Umbilical cord (tissue), 1 donor: ENCODE measurements at regions not wholly inside any gene's neighbourhood (a gene's known extent, or its start where the extent isn't known, plus 50 kb on each side); places are given as distances from the start of the nearest gene placed in this dataset.
A peak's percentile ranks its signal among the peaks of the same experiment; 100 is the strongest.

Source experiments
- DNase-seq: peaks from one replicate; pipeline ENCODE4 v3.0.0-alpha.2; 2015; ENCODE audit warnings: low spot score

GRCh38 chr7:25279705-25280104 lies 51.4 kb upstream of the NPVF start:
- DNase-seq, result peak; percentile 53

- no peak for DNase-seq
Observed at GRCh38 chr7:25280181-25280580, 51.9 kb upstream of the NPVF start.

GRCh38 chr7:25282194-25282593 lies 53.9 kb upstream of the NPVF start:
- DNase-seq, result no peak

GRCh38 chr7:25286756-25287155 lies 58.5 kb upstream of the NPVF start:
- DNase-seq, result no peak

GRCh38 chr7:25287291-25287690 lies 59.0 kb upstream of the NPVF start:
- DNase-seq, result no peak

GRCh38 chr7:25288556-25289307 lies 60.4 kb upstream of the NPVF start:
- DNase-seq, result peak; percentile 87

- no peak for DNase-seq
Observed at GRCh38 chr7:25289518-25289917, 61.2 kb upstream of the NPVF start.

- DNase-seq, result no peak
Observed at GRCh38 chr7:25294624-25295023, 66.3 kb upstream of the NPVF start.

- peak; percentile 78 for DNase-seq
Observed at GRCh38 chr7:25295387-25295786, 67.1 kb upstream of the NPVF start.

GRCh38 chr7:25296086-25296485 lies 67.8 kb upstream of the NPVF start:
- no peak for DNase-seq

GRCh38 chr7:25297278-25297677 lies 69.0 kb upstream of the NPVF start:
- peak; percentile 66 for DNase-seq

- DNase-seq, result peak; percentile 98
Observed at GRCh38 chr7:25303281-25304181, 75.2 kb upstream of the NPVF start.

GRCh38 chr7:25304691-25305090 lies 76.4 kb upstream of the NPVF start:
- DNase-seq, result no peak

- no peak for DNase-seq
Observed at GRCh38 chr7:25305831-25306230, 77.5 kb upstream of the NPVF start.

- DNase-seq, result no peak
Observed at GRCh38 chr7:25307624-25308023, 79.3 kb upstream of the NPVF start.

GRCh38 chr7:25308246-25308645 lies 80.0 kb upstream of the NPVF start:
- peak; percentile 48 for DNase-seq

- no peak for DNase-seq
Observed at GRCh38 chr7:25308906-25309705, 80.8 kb upstream of the NPVF start.

- no peak for DNase-seq
Observed at GRCh38 chr7:25310896-25311295, 82.6 kb upstream of the NPVF start.

GRCh38 chr7:25311346-25311745 lies 83.1 kb upstream of the NPVF start:
- DNase-seq, result no peak

GRCh38 chr7:25312968-25313367 lies 84.7 kb upstream of the NPVF start:
- DNase-seq, result no peak

- DNase-seq, result no peak
Observed at GRCh38 chr7:25313526-25313925, 85.2 kb upstream of the NPVF start.

GRCh38 chr7:25314094-25314730 lies 85.9 kb upstream of the NPVF start:
- no peak for DNase-seq
